ENCODE measurements at regions not wholly inside any gene's neighbourhood (a gene's known extent, or its start where the extent isn't known, plus 50 kb on each side); places are given as distances from the start of the nearest gene placed in this dataset.

DNA sequence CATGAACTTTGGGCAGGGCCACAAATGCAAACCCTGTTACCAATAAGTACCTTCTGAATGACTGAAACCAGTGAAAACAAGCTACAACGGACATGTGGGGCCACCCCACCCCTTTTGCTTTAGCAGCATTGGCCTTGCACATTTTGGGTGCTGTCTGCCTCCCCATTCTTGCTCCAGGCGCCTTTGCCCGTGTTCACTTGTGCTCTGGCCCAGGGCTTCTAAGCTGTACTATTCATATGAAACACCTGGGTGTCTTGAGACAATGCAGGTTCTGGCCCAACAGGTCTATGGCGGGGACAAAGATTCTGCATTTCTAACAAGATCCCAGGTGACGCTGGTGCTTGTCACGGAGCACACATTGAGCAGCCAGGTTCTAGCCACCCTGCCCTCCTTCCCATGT, 96.5 kb upstream of the SDK1 start:
- Histone ChIP-seq H3K9me2 (replicated peaks; ENCODE audit: insufficient read depth, low read length) (no peaks in the 10 kb centered on the region), H3F3A (ENCODE audit: insufficient read depth, low read length) (no peaks in the 10 kb centered on the region), H3K36me3 (replicated peaks; ENCODE audit: insufficient read depth, low read length) (no peaks in the 10 kb centered on the region), H3K79me2 (ENCODE audit: low read length) (no peaks in the 10 kb centered on the region), H3K27ac (ENCODE audit: low read length) (no peak overlapping the region), H3K4me3 (ENCODE audit: low read length) (no peak overlapping the region), H2AFZ (ENCODE audit: low read length) (no peak overlapping the region), H3K27me3 (replicated peaks; ENCODE audit: insufficient read depth, low read length) (no peaks in the 10 kb centered on the region), H3K4me2 (ENCODE audit: low read depth, low read length) (no peak overlapping the region), H4K20me1 (ENCODE audit: insufficient read depth, low read length) (no peaks in the 10 kb centered on the region), H3K9ac (ENCODE audit: low read length) (no peak overlapping the region), H3K4me1 (ENCODE audit: low read length) (no peaks in the 10 kb centered on the region), H3K9me3 (replicated peaks; ENCODE audit: insufficient read depth, low read length) (no peaks in the 10 kb centered on the region)
- no peak for DNase-seq
- TF ChIP-seq EZH2phosphoT487 (IDR thresholded peaks at IDR 0.05; ENCODE audit: low read length) (no peak), CTCF (IDR thresholded peaks at IDR 0.05; ENCODE audit: low read length) (no peak), EZH2 (optimal IDR thresholded peaks at IDR 0.05; ENCODE audit: low read depth, low read length) (no peak)

DNA sequence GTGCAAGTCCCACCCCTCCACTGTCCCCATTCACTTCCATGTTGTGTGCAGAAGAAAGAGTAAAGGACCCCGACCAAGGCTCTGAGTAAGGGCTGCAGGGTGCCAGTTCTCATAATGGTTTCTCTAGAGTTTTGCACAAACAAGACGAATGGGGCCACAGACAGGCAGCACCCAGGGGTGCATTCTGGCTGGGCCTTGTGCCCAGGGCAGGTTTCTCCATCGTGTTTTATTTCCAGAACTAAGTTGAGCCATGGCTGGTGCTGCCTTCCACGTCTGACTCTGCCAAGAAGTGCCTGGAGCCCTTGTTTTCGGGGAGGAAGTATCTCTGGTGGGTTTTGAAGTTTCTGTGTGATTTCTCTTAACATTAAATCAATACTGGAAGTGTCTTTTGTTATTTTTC, 95.0 kb upstream of the SDK1 start:
- Histone ChIP-seq H3F3A (ENCODE audit: insufficient read depth, low read length) (no peaks in the 10 kb centered on the region), H3K4me3 (ENCODE audit: low read length) (no peak overlapping the region), H3K27ac (ENCODE audit: low read length) (no peak overlapping the region), H3K9me3 (replicated peaks; ENCODE audit: insufficient read depth, low read length) (no peaks in the 10 kb centered on the region), H2AFZ (ENCODE audit: low read length) (no peak overlapping the region), H3K27me3 (replicated peaks; ENCODE audit: insufficient read depth, low read length) (no peaks in the 10 kb centered on the region), H3K79me2 (ENCODE audit: low read length) (no peaks in the 10 kb centered on the region), H3K36me3 (replicated peaks; ENCODE audit: insufficient read depth, low read length) (no peaks in the 10 kb centered on the region), H3K4me2 (ENCODE audit: low read depth, low read length) (no peak overlapping the region), H3K9me2 (replicated peaks; ENCODE audit: insufficient read depth, low read length) (no peaks in the 10 kb centered on the region), H3K9ac (ENCODE audit: low read length) (no peak overlapping the region), H3K4me1 (ENCODE audit: low read length) (no peaks in the 10 kb centered on the region), H4K20me1 (ENCODE audit: insufficient read depth, low read length) (no peaks in the 10 kb centered on the region)
- TF ChIP-seq EZH2 (optimal IDR thresholded peaks at IDR 0.05; ENCODE audit: low read depth, low read length) (no peak), EZH2phosphoT487 (IDR thresholded peaks at IDR 0.05; ENCODE audit: low read length) (no peak), CTCF (IDR thresholded peaks at IDR 0.05; ENCODE audit: low read length) (no peak)
- no peak for DNase-seq

GRCh38 chr7:3206771-3207191, 94.3 kb upstream of the SDK1 start:
- no peak overlapping the region for H3K4me2 ChIP-seq (ENCODE audit: low read depth, low read length)
- no peaks in the 10 kb centered on the region for H3K9me3 ChIP-seq (replicated peaks; ENCODE audit: insufficient read depth, low read length)
- no peak for TF ChIP-seq CTCF (IDR thresholded peaks at IDR 0.05; ENCODE audit: low read length)
- no peak for TF ChIP-seq EZH2phosphoT487 (IDR thresholded peaks at IDR 0.05; ENCODE audit: low read length)
- TF ChIP-seq EZH2 (optimal IDR thresholded peaks at IDR 0.05; ENCODE audit: low read depth, low read length), result no peak
- H3K4me3 ChIP-seq (ENCODE audit: low read length), result no peak overlapping the region
- H2AFZ ChIP-seq (ENCODE audit: low read length), result no peak overlapping the region
- DNase-seq, result no peak
- H3K79me2 ChIP-seq (ENCODE audit: low read length), result no peaks in the 10 kb centered on the region
- no peaks in the 10 kb centered on the region for H3K9me2 ChIP-seq (replicated peaks; ENCODE audit: insufficient read depth, low read length)
- no peaks in the 10 kb centered on the region for H4K20me1 ChIP-seq (ENCODE audit: insufficient read depth, low read length)
- no peaks in the 10 kb centered on the region for H3K36me3 ChIP-seq (replicated peaks; ENCODE audit: insufficient read depth, low read length)
- H3K27me3 ChIP-seq (replicated peaks; ENCODE audit: insufficient read depth, low read length), result no peaks in the 10 kb centered on the region
- no peaks in the 10 kb centered on the region for H3K4me1 ChIP-seq (ENCODE audit: low read length)
- no peak overlapping the region for H3K27ac ChIP-seq (ENCODE audit: low read length)
- no peaks in the 10 kb centered on the region for H3F3A ChIP-seq (ENCODE audit: insufficient read depth, low read length)
- no peak overlapping the region for H3K9ac ChIP-seq (ENCODE audit: low read length)

All from MM.1S (cell line).